CD4-positive, alpha-beta T cell treated with Interleukin-1 beta for 1 hour (primary cell): ENCODE measurements at regions not wholly inside any gene's neighbourhood (a gene's known extent, or its start where the extent isn't known, plus 50 kb on each side); places are given as distances from the start of the nearest gene placed in this dataset.
"Not testable (repeated sequence)": the region's sequence is repeated elsewhere in the genome, so short reads cannot be mapped to it uniquely, and the experiment has no call there.

Experiments used
- DNase-seq, 2 donors: peaks; one replicate each; pipeline ENCODE4 v3.0.0-alpha.2; 2020 to 2022

DNA sequence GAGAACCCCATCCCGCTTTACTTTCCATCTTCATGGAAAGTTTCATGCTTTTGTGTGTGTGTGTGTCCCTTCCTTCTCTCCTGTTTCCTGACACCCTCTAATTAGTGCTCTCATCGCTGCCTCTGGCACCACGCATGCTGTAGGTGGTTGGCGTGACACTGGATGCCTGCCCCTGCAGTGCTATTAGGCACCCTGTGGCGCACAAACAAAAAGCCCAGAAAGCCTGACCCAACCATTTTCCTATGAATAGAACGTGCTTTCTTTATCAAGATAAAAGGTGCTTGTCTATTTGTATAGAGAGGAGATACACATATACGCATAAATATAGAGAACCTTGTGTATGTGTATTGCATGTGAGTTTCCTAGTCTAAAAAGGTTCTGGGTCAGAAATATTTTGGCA, 120.8 kb upstream of the CDCA7L start:
- DNase-seq, result no peak

DNA sequence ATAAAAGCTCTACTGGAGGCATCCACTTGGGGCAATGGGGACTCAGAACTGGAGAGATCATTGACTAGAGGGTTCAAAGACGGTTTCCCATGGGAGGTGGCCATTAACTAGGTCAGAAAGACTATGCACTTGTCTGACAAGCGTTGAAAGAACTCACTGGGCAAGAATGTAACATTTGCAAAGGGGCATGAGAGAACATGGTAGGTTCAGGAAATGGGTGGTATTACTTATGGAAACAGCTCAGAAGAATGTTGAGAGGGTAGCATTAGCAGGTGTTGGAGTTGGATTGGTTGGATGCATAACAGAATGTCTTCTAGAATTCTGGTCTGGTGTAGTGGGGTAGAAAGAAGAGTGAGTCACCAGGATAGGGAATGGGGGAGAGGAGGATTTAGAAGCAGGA, 119.1 kb upstream of the CDCA7L start:
- DNase-seq, result no peak

- DNase-seq, result no peak
These were observed 116.1 kb upstream of the CDCA7L start for GRCh38 chr7:22061775-22062174.

DNA sequence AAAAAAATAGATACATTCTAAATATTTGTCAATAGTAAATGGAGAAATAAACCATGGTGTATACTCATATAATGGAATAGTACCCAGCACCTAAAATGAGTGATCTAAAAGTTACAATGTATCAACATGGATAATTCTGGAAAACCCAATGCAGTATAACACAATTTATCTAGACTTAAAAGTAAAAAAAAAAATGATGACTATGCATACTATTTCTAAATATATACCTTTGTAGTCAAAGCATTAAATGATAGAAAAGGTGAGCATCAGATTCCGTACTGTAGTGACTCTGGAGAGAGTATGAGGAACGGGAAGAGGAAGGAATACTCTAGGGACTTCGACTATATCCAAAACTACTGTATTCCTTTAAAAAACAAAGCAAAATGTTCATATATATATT, 115.2 kb upstream of the CDCA7L start:
- no peak for DNase-seq

GRCh38 chr7:22060197-22060596, 114.5 kb upstream of the CDCA7L start:
- no peak for DNase-seq

GRCh38 chr7:22055226-22055625, 109.5 kb upstream of the CDCA7L start:
- DNase-seq, result no peak

DNA sequence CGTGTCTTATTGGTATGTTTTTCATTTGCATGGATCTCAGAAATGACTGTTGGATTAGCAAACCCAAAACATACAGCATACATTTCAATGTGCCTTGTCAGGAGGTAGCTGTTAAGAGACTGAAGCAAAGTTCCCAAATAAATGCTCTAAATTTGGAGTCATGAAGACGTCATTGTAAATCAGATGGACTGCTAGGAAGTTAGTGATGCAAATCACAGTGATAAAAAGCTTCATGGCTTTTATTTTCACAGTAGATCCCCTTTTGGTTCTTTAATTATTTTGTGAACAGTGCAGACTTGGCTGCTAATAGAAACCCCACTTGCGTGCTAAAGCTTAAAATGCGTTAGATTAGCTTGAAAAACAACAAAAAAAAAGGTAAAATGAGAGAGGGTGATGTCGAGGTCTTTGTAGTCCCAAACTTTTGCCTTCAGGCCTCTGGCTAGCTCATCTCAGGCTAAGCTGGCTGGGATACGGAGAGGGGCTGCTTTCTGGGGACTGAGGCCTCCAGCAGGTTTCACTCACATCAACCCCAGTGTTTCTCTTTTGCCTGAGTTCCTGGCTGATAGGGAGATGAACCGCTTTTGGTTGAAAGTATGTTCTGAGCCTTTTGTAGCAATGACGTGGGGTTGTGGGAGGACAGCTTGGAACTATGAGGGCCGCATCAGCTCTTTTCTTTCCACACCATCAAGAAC, 107.1 kb upstream of the CDCA7L start:
- DNase-seq, result no peak

- no peak for DNase-seq
These were observed 106.4 kb upstream of the CDCA7L start for GRCh38 chr7:22051886-22052673.

GRCh38 chr7:22049766-22050500, 104.2 kb upstream of the CDCA7L start:
- DNase-seq, result no peak

DNA sequence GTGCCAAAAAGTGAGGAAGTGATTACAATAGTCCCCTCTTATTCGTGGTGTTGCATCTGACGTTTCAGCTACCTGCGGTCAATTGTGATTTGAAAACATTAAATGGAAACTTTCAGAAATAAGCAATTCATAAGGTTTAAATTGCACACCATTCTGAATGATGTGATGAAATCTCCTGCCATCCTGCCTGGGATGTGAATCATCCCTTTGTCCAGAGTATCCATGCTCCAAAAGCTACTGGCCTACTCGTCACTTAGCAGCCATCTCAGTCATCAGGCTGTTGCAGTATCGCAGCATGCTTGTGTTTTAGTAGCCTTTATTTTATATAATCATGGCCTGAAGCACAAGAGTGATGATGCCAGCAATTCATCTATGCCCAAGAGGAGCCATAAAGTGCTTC, 97.7 kb upstream of the CDCA7L start:
- DNase-seq, result no peak

GRCh38 chr7:22040923-22041595, 95.4 kb upstream of the CDCA7L start:
- DNase-seq, result no peak

- DNase-seq, result no peak
These were observed 94.0 kb upstream of the CDCA7L start for GRCh38 chr7:22039670-22040069.

DNA sequence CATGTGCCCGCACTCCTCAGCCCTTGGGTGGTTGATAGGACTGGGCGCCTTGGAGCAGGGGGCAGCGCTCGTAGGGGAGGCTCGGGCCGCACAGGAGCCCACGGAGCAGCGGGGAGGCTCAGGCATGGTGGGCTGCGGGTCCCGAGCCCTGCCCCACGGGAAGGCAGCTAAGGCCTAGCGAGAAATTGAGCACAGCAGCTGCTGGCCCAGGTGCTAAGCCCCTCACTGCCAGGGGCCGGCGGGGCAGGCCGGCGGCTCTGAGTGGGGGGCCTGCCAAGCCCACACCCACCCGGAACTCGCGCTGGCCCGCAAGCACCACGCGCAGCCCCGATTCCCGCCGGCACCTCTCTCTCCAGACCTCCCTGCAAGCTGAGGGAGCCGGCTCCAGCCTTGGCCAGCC, 86.7 kb upstream of the CDCA7L start:
- DNase-seq, result not testable (repeated sequence)

GRCh38 chr7:22028656-22029055, 83.0 kb upstream of the CDCA7L start:
- not testable (repeated sequence) for DNase-seq

- no peak for DNase-seq
These were observed 81.8 kb upstream of the CDCA7L start for GRCh38 chr7:22027475-22027874.

DNA sequence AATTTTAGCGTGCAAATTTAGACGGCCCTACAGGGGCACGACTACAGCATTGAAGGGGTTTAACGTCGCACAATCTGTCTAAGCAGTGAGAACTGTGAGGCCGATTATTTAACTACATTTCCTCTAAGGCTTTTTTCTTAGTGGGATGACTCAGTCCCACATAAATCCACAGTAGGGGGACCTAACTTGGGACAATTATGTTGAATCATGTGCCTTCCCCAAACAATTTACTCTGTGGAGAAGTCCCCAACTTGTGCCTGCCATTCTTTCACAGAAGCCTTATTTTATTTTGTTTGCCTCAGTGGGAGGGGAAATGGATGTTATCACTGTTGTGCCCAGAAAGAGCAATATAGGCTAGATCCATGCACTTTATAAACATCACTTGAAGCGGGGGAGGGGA, 80.3 kb upstream of the CDCA7L start:
- DNase-seq, result no peak

GRCh38 chr7:22025075-22025474, 79.4 kb upstream of the CDCA7L start:
- no peak for DNase-seq

DNA sequence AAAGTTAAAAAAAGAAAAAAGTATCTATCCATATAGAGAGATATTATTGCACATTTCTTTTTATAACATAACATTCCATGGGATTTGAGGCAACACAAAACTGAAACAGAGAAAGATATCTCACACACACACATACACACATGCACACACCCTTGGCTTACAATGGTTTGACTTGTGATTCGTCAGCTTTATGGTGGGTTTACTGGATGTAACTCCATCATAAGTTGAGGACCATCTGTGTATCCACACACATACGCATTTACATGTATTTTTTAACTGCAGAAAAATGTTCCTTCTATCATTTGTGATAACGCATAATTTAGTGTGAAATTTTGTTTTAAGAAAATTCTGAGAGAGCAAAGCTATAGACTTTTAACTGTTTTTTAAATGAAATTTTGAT, 74.2 kb upstream of the CDCA7L start:
- no peak for DNase-seq

GRCh38 chr7:22016507-22016906, 70.8 kb upstream of the CDCA7L start:
- DNase-seq, result no peak

- no peak for DNase-seq
These were observed 68.0 kb upstream of the CDCA7L start for GRCh38 chr7:22013711-22014110.

DNA sequence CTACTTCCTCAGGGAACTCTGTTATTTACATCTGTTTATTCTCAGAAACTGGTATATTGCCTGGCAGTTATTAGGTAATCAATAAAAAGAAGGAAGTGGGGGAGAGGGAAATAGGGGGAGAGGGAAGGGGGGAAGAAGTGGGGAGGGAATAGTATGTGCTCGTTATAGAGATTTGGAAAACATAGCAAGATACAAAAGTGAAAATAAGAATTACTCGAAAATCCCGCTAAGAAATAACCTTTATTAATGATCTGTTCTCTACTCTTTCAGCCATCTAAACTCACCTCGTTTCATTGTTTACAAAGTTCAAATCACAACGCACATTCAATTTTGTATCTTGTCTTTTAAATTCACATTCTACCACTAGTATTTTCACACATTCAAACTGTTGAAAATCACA, 63.0 kb upstream of the CDCA7L start:
- no peak for DNase-seq

DNA sequence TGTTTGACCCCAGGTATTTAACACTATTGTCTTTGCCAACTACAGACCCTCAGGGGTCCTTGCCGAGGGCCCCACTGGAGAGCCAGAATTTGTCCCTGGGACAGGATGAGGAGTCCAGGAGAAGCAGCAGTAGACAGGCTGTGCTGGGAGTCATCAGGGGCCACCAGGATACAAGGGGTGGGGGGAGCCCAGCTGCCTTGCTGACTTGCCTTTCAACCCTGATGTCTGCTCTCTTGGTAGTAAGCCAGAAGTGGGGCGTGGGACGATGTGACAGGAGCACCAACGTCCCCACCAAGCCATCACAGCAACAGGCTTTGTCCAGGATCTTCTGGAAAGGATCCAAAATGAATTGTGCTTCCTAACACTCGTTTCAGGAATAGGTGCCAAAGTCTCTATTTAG, 62.4 kb upstream of the CDCA7L start:
- no peak for DNase-seq

DNA sequence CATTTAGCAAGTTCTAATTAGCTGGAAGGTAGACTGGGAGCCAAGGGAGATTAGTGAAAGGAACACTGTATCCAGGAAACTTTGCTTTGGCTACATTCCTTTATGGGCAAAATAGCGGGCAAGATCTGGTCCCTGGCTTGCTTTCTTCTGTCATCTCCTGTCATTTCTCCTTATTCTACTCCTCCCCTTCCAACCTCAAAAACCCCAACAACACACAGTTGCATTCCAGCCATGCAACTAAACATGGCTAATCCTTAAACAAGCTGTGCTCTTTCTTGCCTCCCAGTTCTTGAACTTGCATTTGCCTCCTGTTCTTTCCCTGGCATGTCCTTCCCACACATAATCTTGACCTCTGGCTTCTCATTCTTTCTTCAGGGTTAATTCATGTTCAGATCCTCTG, 59.5 kb upstream of the CDCA7L start:
- DNase-seq, result no peak
